Hepatocyte (in vitro differentiated cells): ENCODE measurements at regions not wholly inside any gene's neighbourhood (a gene's known extent, or its start where the extent isn't known, plus 50 kb on each side); places are given as distances from the start of the nearest gene placed in this dataset.

Experiments used
- CTCF ChIP-seq: fragments of 200-600 bp; sonication (generic); IDR thresholded peaks from 2 replicates; pipeline ENCODE4 v1.5.1; 2016; ENCODE audit warnings: antibody characterized with exemption, mild to moderate bottlenecking; ENCODE audit not compliant: poor library complexity
- EZH2 ChIP-seq: fragments of 200-600 bp; sonication (generic); IDR thresholded peaks from 2 replicates; pipeline ENCODE4 v1.6.1; 2016; ENCODE audit warnings: antibody characterized with exemption, mild to moderate bottlenecking, borderline replicate concordance
- EZH2phosphoT487 ChIP-seq: fragments of 200-600 bp; sonication (generic); IDR thresholded peaks from one replicate; pipeline ENCODE4 v1.6.1; 2018; ENCODE audit warnings: antibody characterized with exemption, mild to moderate bottlenecking, low read depth, moderate library complexity; ENCODE audit not compliant: unreplicated experiment, severe bottlenecking

GRCh38 chr4:38367642-38368174, 296.3 kb upstream of the KLF3 start:
- no peak for TF ChIP-seq CTCF
- TF ChIP-seq EZH2 = no peak
- no peak for TF ChIP-seq EZH2phosphoT487
